A549 (cell line): ENCODE measurements at regions not wholly inside any gene's neighbourhood (a gene's known extent, or its start where the extent isn't known, plus 50 kb on each side); places are given as distances from the start of the nearest gene placed in this dataset.

Experiments
- ATAC-seq, 2 experiments: fragments of 200-7000 bp in 1 of 2; fragments of >200 bp in 1 of 2; cut with Nextera tagmentation in 1 of 2; cut with Tn5 transposase in 1 of 2; 3 replicates each; pipeline versions ENCODE4 v1.8.0 to v1.9.1; 2018 to 2020; ENCODE audit warnings: mild to moderate bottlenecking in 1 of 2, moderate library complexity in 1 of 2
- CTCF ChIA-PET: fragments of 300-600 bp; sonication (Branson Sonifier 250); formaldehyde crosslinking; extraction: SDS; loops from one replicate; lab custom pipeline; 2021; ENCODE audit warnings: antibody characterized with exemption, inconsistent platforms; lab: Yijun Ruan, JAX
- POLR2A ChIA-PET: fragments of 350-600 bp; formaldehyde crosslinking; extraction: SDS; loops from one replicate; lab custom pipeline; 2021; ENCODE audit warnings: antibody characterized with exemption, inconsistent platforms; lab: Yijun Ruan, JAX
- DNase-seq, 2 experiments: peaks; one replicate each; pipeline versions ENCODE4 v3.0.0 to v3.0.0-alpha.2; 2011 to 2016; ENCODE audit warnings: low read depth in 1 of 2, low spot score in 1 of 2
- FAIRE-seq: peaks from 2 replicates; lab custom pipeline; 2011; peaks lifted over from hg19 to GRCh38; lab: Jason Lieb, UNC
- H3K27ac ChIP-seq, 2 experiments: fragments of >200 bp; sonication (Bioruptor Twin); formaldehyde crosslinking; 3 replicates each; pipeline ENCODE4 v1.5.1; 2016 to 2017
- H3K4me1 ChIP-seq: fragments of >200 bp; sonication (Bioruptor Twin); formaldehyde crosslinking; 3 replicates; pipeline ENCODE4 v1.6.1; 2016
- H3K4me2 ChIP-seq: fragments of >200 bp; sonication (Bioruptor Twin); formaldehyde crosslinking; 3 replicates; pipeline ENCODE4 v1.6.1; 2016
- H3K4me3 ChIP-seq: fragments of >200 bp; sonication (Bioruptor Twin); formaldehyde crosslinking; 3 replicates; pipeline ENCODE4 v1.5.1; 2016
- H3K9me3 ChIP-seq: fragments of >200 bp; sonication (Bioruptor Twin); formaldehyde crosslinking; 3 replicates; pipeline ENCODE4 v1.6.1; 2016
- BHLHE40 ChIP-seq: IDR thresholded peaks from 2 replicates; pipeline ENCODE4 v1.6.1; 2012; ENCODE audit warnings: low read depth, low read length, inconsistent platforms
- CHD2 ChIP-seq: fragments of 150-350 bp; IDR thresholded peaks from 2 replicates; pipeline ENCODE4 v1.6.1; 2014; ENCODE audit warnings: low read length; ENCODE audit not compliant: partially characterized antibody
- ESRRA ChIP-seq: fragments of 150-350 bp; IDR thresholded peaks from 2 replicates; pipeline ENCODE4 v1.6.1; 2014; ENCODE audit warnings: mild to moderate bottlenecking, low read length, borderline replicate concordance
- GATA3 ChIP-seq: IDR thresholded peaks from 2 replicates; pipeline ENCODE4 v1.6.1; 2012; ENCODE audit warnings: borderline replicate concordance
- HEYL ChIP-seq: fragments of 250-450 bp; sonication (Bioruptor Pico); IDR thresholded peaks from 2 replicates; pipeline ENCODE4 v1.8.0; 2021; ENCODE audit warnings: mild to moderate bottlenecking, moderate library complexity
- HMGXB4 ChIP-seq: fragments of 250-450 bp; sonication (Bioruptor Pico); IDR thresholded peaks from 2 replicates; pipeline ENCODE4 v1.5.0; 2021; ENCODE audit warnings: mild to moderate bottlenecking, moderate library complexity, borderline replicate concordance
- HOXB13 ChIP-seq: fragments of 250-450 bp; sonication (Bioruptor Pico); IDR thresholded peaks from 2 replicates; pipeline ENCODE4 v1.5.0; 2020; ENCODE audit warnings: low read depth, mild to moderate bottlenecking, moderate library complexity
- JUN ChIP-seq, 2 experiments: fragments of >200 bp; sonication (Bioruptor Twin); formaldehyde crosslinking; IDR thresholded peaks; 2 replicates in 1 of 2; 3 replicates in 1 of 2; pipeline ENCODE4 v1.6.1; 2016 to 2017
- KDM1A ChIP-seq: fragments of 200-600 bp; sonication (generic); IDR thresholded peaks from 2 replicates; pipeline ENCODE4 v1.6.1; 2016; ENCODE audit warnings: low read depth, mild to moderate bottlenecking
- KDM5A ChIP-seq: fragments of 200-600 bp; sonication (generic); IDR thresholded peaks from 2 replicates; pipeline ENCODE4 v1.6.1; 2016; ENCODE audit warnings: antibody characterized with exemption, mild to moderate bottlenecking
- MAFK ChIP-seq: fragments of 450-650 bp; IDR thresholded peaks from 2 replicates; pipeline ENCODE4 v1.6.1; 2014; ENCODE audit not compliant: partially characterized antibody
- MAZ ChIP-seq: fragments of 150-350 bp; IDR thresholded peaks from 2 replicates; pipeline ENCODE4 v1.6.1; 2014; ENCODE audit warnings: antibody characterized with exemption, low read depth, low read length, borderline replicate concordance
- NPAS2 ChIP-seq: fragments of 250-450 bp; sonication (Bioruptor Pico); IDR thresholded peaks from 2 replicates; pipeline ENCODE4 v1.8.0; 2022; ENCODE audit warnings: mild to moderate bottlenecking, moderate library complexity, borderline replicate concordance
- PHF8 ChIP-seq: fragments of 200-600 bp; sonication (generic); IDR thresholded peaks from 2 replicates; pipeline ENCODE4 v1.6.1; 2016; ENCODE audit warnings: low read depth, mild to moderate bottlenecking, antibody characterized with exemption, moderate library complexity, borderline replicate concordance
- POLR2A ChIP-seq: IDR thresholded peaks from 2 replicates; pipeline ENCODE4 v1.6.1; 2012; ENCODE audit warnings: mild to moderate bottlenecking, low read length
- RARB ChIP-seq: fragments of 250-450 bp; sonication (Bioruptor Pico); IDR thresholded peaks from 2 replicates; pipeline ENCODE4 v1.8.0; 2021; ENCODE audit warnings: mild to moderate bottlenecking, moderate library complexity
- RCOR1 ChIP-seq: fragments of 150-350 bp; IDR thresholded peaks from 2 replicates; pipeline ENCODE4 v1.6.1; 2014; ENCODE audit warnings: antibody characterized with exemption, low read length, low read depth
- REST ChIP-seq: fragments of 200-600 bp; sonication (generic); IDR thresholded peaks from 2 replicates; pipeline ENCODE4 v1.6.1; 2016; ENCODE audit warnings: antibody characterized with exemption, mild to moderate bottlenecking, moderate library complexity
- ZC3H11A ChIP-seq: fragments of 450-650 bp; IDR thresholded peaks from 2 replicates; pipeline ENCODE4 v1.6.1; 2014; ENCODE audit warnings: antibody characterized with exemption, mild to moderate bottlenecking
- WGBS: methylation state at CpG from one replicate; pipeline ENCODE4 v1.1.6; 2017; ENCODE audit errors: missing lambda C conversion rate; 5-methylcytosine and 5-hydroxymethylcytosine counted together
- TF ChIP-seq, protein P1 (sequence below): fragments of 250-450 bp; sonication (Bioruptor Pico); IDR thresholded peaks from 2 replicates; pipeline ENCODE4 v1.5.0; 2020; ENCODE audit warnings: low read depth, mild to moderate bottlenecking, moderate library complexity

DNA sequence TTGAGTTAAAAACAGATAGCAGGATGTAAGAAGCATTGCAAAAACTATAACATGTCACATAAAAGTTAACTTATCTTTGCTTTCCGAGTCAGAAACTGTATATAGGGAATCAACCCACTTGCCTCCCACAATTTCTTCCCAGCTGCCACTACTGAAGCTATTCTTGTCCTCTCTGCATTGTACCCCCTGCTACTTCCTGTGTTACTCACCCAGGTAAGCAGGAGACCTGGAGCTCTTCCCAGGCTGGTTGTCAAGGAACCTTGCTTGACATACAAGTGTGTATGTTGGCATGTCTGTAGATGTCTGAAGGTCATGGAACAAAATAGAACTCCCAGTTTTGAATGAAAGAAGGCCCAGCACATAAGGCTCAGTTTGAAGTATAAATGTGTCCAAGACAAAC lies 74.3 kb upstream of the LRRC4C start:
- TF ChIP-seq KDM5A (no peak), RCOR1 (no peak), CHD2 (no peak), REST (no peak), NPAS2 (CRISPR knock-in tag) (no peak), BHLHE40 (no peak), HEYL (CRISPR knock-in tag) (no peak), HOXB13 (no peak), PHF8 (no peak)
- TF ChIP-seq, protein P1, sequence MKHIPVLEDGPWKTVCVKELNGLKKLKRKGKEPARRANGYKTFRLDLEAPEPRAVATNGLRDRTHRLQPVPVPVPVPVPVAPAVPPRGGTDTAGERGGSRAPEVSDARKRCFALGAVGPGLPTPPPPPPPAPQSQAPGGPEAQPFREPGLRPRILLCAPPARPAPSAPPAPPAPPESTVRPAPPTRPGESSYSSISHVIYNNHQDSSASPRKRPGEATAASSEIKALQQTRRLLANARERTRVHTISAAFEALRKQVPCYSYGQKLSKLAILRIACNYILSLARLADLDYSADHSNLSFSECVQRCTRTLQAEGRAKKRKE: no peak
- Histone ChIP-seq H3K27ac (no peak overlapping the region), H3K4me2 (no peak overlapping the region), H3K9me3 (no peaks in the 10 kb centered on the region), H3K4me3 (no peak overlapping the region), H3K4me1 (no peaks in the 10 kb centered on the region)
- DNase-seq (no peak), FAIRE-seq (no peak), ATAC-seq (no peak)
- ChIA-PET POLR2A (no interaction called here), CTCF (interaction anchor here (0.9 kb wide), 1 partner anchor 11 kb away, joined by 3 read pairs; no protein-coding TSS in a partner anchor)
- WGBS: 4% methylated on average over 1 of the region's 1 CpG

GRCh38 chr11:41534391-41534790 lies 74.9 kb upstream of the LRRC4C start:
- H3K4me3 ChIP-seq: no peak overlapping the region
- no peaks in the 10 kb centered on the region for H3K4me1 ChIP-seq
- TF ChIP-seq ZC3H11A: no peak
- TF ChIP-seq, all 56 proteins: peak for 0
- CTCF ChIA-PET: interaction anchor here (0.9 kb wide), 1 partner anchor 10 kb away, joined by 3 read pairs; no protein-coding TSS in a partner anchor
- Histone ChIP-seq H3K27ac (no peak overlapping the region), H3K9me3 (no peaks in the 10 kb centered on the region), H3K4me2 (no peak overlapping the region)
- 2% methylated on average over 4 of the region's 4 CpGs for WGBS
- POLR2A ChIA-PET: no interaction called here
- ATAC-seq: no peak
- no peak for DNase-seq
- no peak for FAIRE-seq

DNA sequence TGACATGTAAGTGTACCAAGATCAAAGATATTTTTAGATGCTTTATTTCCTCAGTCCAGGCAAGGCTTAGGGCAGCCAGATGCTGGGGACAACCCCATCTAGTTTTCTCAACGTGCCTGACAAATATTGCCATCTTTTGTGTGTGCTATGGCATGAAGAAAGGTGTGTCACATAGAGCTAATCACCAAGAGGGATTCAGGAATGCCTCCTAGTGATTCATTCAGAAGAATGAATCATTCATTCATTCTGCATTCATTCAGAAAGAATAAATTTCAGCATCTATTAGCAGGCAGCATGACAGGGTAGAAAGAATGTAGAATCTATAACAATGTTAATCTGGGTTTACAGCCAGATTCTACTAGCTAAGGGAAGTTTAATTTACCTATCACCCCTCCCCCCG lies 75.4 kb upstream of the LRRC4C start:
- Histone ChIP-seq H3K4me3 (no peak overlapping the region), H3K4me2 (no peak overlapping the region), H3K4me1 (no peaks in the 10 kb centered on the region), H3K9me3 (no peaks in the 10 kb centered on the region), H3K27ac (no peak overlapping the region)
- TF ChIP-seq MAZ (no peak), MAFK (no peak), KDM1A (no peak), RARB (CRISPR knock-in tag) (no peak), ESRRA (no peak), HMGXB4 (CRISPR knock-in tag) (no peak), POLR2A (no peak), JUN (IDR thresholded peaks at IDR 0.05) (no peak), GATA3 (no peak), BHLHE40 (no peak)
- DNase-seq (no peak), FAIRE-seq (no peak), ATAC-seq (no peak)
- WGBS: 0% methylated on average over 2 of the region's 2 CpGs
- CTCF ChIA-PET: interaction anchor here (0.6 to 1.3 kb wide), 2 partner anchors 30 to 647 kb away, joined by 3 to 5 read pairs; no protein-coding TSS in a partner anchor
- POLR2A ChIA-PET: no interaction called here
